ENCODE measurements at regions not wholly inside any gene's neighbourhood (a gene's known extent, or its start where the extent isn't known, plus 50 kb on each side); places are given as distances from the start of the nearest gene placed in this dataset.

GRCh38 chr11:127625402-127625801 is 624.8 kb upstream of the KIRREL3 start:
- no peak for TF ChIP-seq EZH2phosphoT487 (IDR thresholded peaks at IDR 0.05; ENCODE audit: borderline replicate concordance)
- no peak for TF ChIP-seq CTCF (conservative IDR thresholded peaks at IDR 0.05; ENCODE audit: low read length)
